AG04449 (cell line): ENCODE measurements at regions not wholly inside any gene's neighbourhood (a gene's known extent, or its start where the extent isn't known, plus 50 kb on each side); places are given as distances from the start of the nearest gene placed in this dataset.

Experiments used
- CTCF ChIA-PET: fragments of 350-600 bp; formaldehyde crosslinking; extraction: SDS; loops from one replicate; lab custom pipeline; 2021; ENCODE audit warnings: antibody characterized with exemption; lab: Yijun Ruan, JAX
- POLR2A ChIA-PET: fragments of 400-600, 350-600 bp; formaldehyde crosslinking; extraction: SDS; loops from one replicate; lab custom pipeline; 2020; ENCODE audit warnings: antibody characterized with exemption, inconsistent platforms; lab: Yijun Ruan, JAX
- DNase-seq: peaks from one replicate; pipeline ENCODE4 v3.0.0-alpha.2; 2010; ENCODE audit warnings: low read depth, low spot score
- H3K4me3 ChIP-seq: 2 replicates; pipeline ENCODE4 v1.5.1; 2011; ENCODE audit warnings: low read depth, mild to moderate bottlenecking, control low read depth, low read length
- TF ChIP-seq, protein P1 (sequence below): IDR thresholded peaks from one replicate; pipeline ENCODE4 v1.5.1; 2011; ENCODE audit warnings: mild to moderate bottlenecking, moderate library complexity, low read length, control low read depth, inconsistent platforms; ENCODE audit not compliant: insufficient read depth; ENCODE audit errors: missing control alignments

GRCh38 chr7:135834266-135834665 is 85.7 kb upstream of the FAM180A start:
- TF ChIP-seq, protein P1, sequence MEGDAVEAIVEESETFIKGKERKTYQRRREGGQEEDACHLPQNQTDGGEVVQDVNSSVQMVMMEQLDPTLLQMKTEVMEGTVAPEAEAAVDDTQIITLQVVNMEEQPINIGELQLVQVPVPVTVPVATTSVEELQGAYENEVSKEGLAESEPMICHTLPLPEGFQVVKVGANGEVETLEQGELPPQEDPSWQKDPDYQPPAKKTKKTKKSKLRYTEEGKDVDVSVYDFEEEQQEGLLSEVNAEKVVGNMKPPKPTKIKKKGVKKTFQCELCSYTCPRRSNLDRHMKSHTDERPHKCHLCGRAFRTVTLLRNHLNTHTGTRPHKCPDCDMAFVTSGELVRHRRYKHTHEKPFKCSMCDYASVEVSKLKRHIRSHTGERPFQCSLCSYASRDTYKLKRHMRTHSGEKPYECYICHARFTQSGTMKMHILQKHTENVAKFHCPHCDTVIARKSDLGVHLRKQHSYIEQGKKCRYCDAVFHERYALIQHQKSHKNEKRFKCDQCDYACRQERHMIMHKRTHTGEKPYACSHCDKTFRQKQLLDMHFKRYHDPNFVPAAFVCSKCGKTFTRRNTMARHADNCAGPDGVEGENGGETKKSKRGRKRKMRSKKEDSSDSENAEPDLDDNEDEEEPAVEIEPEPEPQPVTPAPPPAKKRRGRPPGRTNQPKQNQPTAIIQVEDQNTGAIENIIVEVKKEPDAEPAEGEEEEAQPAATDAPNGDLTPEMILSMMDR, result no peak
- CTCF ChIA-PET, result interaction anchor here (1.0 kb wide), 1 partner anchor 21 kb away, joined by 3 read pairs; no protein-coding TSS in a partner anchor
- no peak overlapping the region for H3K4me3 ChIP-seq
- POLR2A ChIA-PET, result no interaction called here
- no peak for DNase-seq

- no peak overlapping the region for H3K4me3 ChIP-seq
- CTCF ChIA-PET, result interaction anchor here (1.0 kb wide), 1 partner anchor 22 kb away, joined by 3 read pairs; no protein-coding TSS in a partner anchor
- POLR2A ChIA-PET, result no interaction called here
- DNase-seq, result no peak
- TF ChIP-seq, protein P1, result no peak
Measured at GRCh38 chr7:135833642-135834041, 85.0 kb upstream of the FAM180A start.

- no peak overlapping the region for H3K4me3 ChIP-seq
- DNase-seq, result no peak
- ChIA-PET CTCF (interaction anchor here (1.1 to 1.2 kb wide), 2 partner anchors 21 to 30 kb away, joined by 3 read pairs; no protein-coding TSS in a partner anchor), POLR2A (no interaction called here)
- TF ChIP-seq, protein P1, result no peak
Measured at GRCh38 chr7:135831455-135832195, 83.0 kb upstream of the FAM180A start.

DNA sequence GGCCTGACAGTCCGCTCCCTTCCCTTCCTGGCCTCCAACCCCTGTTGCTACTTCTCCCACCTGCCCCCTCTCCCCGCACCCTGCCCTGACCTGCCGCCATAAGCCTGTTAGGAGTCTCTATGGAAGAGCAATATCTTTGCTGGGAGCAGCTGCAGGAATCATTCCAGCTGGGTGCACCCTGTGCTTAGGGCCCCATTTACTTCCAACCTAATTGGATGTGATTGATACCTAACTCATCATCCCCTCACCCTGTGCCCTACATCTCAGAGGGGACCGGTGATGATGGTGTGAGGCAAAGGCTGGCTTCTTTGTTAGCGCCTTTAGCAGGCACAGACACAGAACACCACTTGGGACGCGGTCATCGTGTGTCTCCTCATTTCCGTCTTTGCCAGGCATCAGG is 80.0 kb upstream of the FAM180A start:
- ChIA-PET CTCF (no interaction called here), POLR2A (no interaction called here)
- no peak for DNase-seq
- H3K4me3 ChIP-seq, result no peak overlapping the region
- TF ChIP-seq, protein P1, result no peak

GRCh38 chr7:135827391-135827790 is 78.8 kb upstream of the FAM180A start:
- POLR2A ChIA-PET, result no interaction called here
- TF ChIP-seq, protein P1, result no peak
- no peak overlapping the region for H3K4me3 ChIP-seq
- no peak for DNase-seq
- CTCF ChIA-PET, result interaction anchor here (1.6 kb wide), 1 partner anchor 26 kb away, joined by 6 read pairs; no protein-coding TSS in a partner anchor

DNA sequence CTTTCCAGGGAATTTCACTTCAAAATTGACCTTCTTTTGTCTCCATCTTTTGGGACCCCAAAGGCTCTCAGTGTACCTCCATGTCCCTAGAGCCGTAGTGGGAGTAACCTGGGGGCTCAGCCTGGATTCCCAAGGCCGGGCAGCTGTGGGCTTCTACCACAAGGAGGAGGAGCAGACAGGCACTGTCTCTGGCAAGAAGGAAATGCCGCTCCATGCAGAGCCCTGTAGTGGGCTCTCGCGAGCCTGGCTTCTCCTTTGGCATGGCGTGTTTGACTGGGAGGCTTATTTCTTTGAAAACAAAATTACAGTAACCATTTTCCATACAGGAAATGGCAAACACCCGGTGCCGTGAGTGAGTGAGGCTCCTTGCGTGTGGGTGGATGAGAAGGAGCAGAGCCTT is 76.8 kb upstream of the FAM180A start:
- no peak overlapping the region for H3K4me3 ChIP-seq
- no peak for DNase-seq
- CTCF ChIA-PET, result no interaction called here
- TF ChIP-seq, protein P1, result no peak
- POLR2A ChIA-PET, result no interaction called here
